Naive B cell (primary cell): ENCODE measurements at regions not wholly inside any gene's neighbourhood (a gene's known extent, or its start where the extent isn't known, plus 50 kb on each side); places are given as distances from the start of the nearest gene placed in this dataset.
"Not testable (repeated sequence)": the region's sequence is repeated elsewhere in the genome, so short reads cannot be mapped to it uniquely, and the experiment has no call there.

Experiments used
- ATAC-seq, 2 donors: fragments of 150-1000 bp; cut with Tn5 transposase; 2 replicates each; pipeline ENCODE4 v1.10.0; 2021; ENCODE audit warnings: low read depth in 2 of 2, mild to moderate bottlenecking in 2 of 2, moderate library complexity in 2 of 2
- DNase-seq: peaks from one replicate; pipeline ENCODE4 v3.0.0; 2022
- H3K27ac Mint-ChIP-seq, 6 donors: one replicate each; pipeline ENCODE4 v1.8.0; 2020 to 2022; ENCODE audit warnings: mild to moderate bottlenecking in 6 of 6, mixed read lengths in 6 of 6, moderate library complexity in 5 of 6, inconsistent platforms in 2 of 6
- H3K27me3 Mint-ChIP-seq, 3 donors: one replicate each; pipeline ENCODE4 v1.8.0; 2021 to 2022; ENCODE audit warnings: mixed read lengths in 3 of 3, mild to moderate bottlenecking in 1 of 3
- H3K36me3 Mint-ChIP-seq, 2 donors: one replicate each; pipeline ENCODE4 v1.8.0; 2020 to 2022; ENCODE audit warnings: mixed read lengths in 2 of 2, inconsistent platforms in 1 of 2, mild to moderate bottlenecking in 1 of 2
- H3K4me1 Mint-ChIP-seq, 3 donors: one replicate each; pipeline ENCODE4 v1.8.0; 2020 to 2022; ENCODE audit warnings: mixed read lengths in 3 of 3, inconsistent platforms in 1 of 3, mild to moderate bottlenecking in 1 of 3, moderate library complexity in 1 of 3
- H3K4me3 Mint-ChIP-seq, 8 donors: one replicate each; pipeline ENCODE4 v1.8.0; 2020 to 2022; ENCODE audit warnings: mild to moderate bottlenecking in 8 of 8, mixed read lengths in 8 of 8, moderate library complexity in 8 of 8, inconsistent platforms in 2 of 8
- H3K9me3 Mint-ChIP-seq, 7 donors: one replicate each; pipeline ENCODE4 v1.8.0; 2020 to 2022; ENCODE audit warnings: mixed read lengths in 7 of 7, mild to moderate bottlenecking in 5 of 7, inconsistent platforms in 2 of 7, moderate library complexity in 1 of 7

DNA sequence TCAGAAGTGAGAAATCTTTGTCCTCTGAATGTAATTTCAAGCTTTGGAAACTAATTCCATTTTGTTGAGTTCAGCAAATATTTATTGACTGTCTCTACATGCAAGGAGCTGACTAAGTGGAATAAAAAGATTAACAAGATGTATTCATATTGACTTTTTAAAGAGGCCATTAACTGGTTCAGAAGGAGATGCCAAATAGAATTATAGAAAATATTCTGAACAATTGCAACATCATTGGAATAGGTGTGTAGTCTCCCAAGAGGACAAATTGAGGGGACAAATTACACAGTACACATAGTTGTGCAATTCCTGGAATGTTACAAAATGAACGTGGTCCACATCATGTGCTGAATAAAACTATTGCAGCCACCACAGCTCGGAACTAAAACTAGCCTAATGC is 224.2 kb downstream of the NPR3 start:
- Mint-ChIP-seq H3K36me3 (no peaks in the 10 kb centered on the region), H3K4me3 (no peak overlapping the region)

DNA sequence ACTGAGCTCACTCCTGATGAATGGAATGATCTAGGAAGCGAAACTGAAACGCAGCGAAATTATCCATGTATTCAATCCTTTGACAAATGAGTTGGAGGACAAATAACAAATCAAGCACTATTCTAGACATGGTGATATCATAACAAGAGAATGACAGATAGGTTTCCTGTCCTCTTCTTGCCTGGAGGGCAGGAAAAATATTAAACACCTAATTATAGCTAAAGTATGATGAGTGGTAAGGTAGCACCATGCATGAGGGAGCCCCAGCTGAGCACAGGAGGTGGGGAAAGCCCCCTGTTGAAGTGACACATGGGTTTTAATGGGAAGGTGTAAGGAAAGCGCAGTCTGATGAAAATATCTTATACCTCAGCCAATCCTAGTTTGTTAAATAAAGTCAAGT is 225.2 kb downstream of the NPR3 start:
- peaks cover 0 to 5% (median 0%) of the 10 kb centered on the region in 3 donors for H3K27me3 Mint-ChIP-seq
- no peaks in the 10 kb centered on the region for H3K4me1 Mint-ChIP-seq
- DNase-seq (no peak), ATAC-seq (no peak)
- no peak overlapping the region for H3K4me3 Mint-ChIP-seq
- peaks cover 0 to 5% (median 3%) of the 10 kb centered on the region in 7 donors for H3K9me3 Mint-ChIP-seq
- no peak overlapping the region for H3K27ac Mint-ChIP-seq
- H3K36me3 Mint-ChIP-seq = no peaks in the 10 kb centered on the region

More for the DNA sequence above, 224.2 kb downstream of the NPR3 start:
- no peak for DNase-seq
- Mint-ChIP-seq H3K9me3 (peaks cover 0 to 4% (median 3%) of the 10 kb centered on the region in 7 donors), H3K4me1 (no peaks in the 10 kb centered on the region), H3K27ac (no peak overlapping the region), H3K27me3 (no peaks in the 10 kb centered on the region)
- no peak for ATAC-seq

DNA sequence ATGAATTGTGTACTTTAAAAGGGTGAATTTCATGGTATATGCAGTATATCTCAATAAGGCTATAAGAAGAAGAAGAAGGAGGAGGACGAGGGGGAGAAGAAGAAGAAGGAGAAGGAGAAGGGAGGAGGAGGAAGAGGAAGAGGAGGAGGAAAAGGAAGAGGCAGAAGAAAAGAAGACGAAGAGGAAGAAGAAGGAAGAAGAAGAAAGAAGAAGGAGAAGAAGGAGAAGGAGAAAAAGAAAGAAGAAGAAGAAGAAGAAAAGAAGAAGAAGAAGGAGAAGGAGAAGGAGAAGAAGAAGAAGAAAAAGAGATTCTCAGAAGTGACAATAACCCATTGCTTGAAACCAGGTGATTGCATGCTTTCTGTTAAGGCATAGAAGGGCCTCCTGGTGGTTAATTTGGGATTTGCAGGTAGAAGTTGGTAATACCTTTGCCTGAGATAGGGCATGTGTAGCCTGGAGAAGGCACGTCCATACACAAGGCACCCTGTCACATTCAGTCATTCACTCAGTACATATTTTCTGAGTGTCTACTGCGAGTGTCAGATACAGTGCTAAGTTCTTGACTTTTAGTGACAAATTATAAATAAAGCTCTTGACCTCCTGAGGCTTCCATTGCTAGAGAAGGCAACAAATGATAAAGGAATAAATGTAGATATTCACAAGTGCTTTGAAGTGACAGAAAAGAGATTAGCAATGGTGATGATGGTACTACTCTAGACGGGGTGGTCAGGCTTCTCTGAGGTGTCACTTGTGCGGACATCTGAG is 231.3 kb downstream of the NPR3 start:
- no peaks in the 10 kb centered on the region for H3K4me1 Mint-ChIP-seq
- peak overlapping the region in 1 of 6 donors; percentile 0 for H3K27ac Mint-ChIP-seq
- no peak for ATAC-seq
- H3K4me3 Mint-ChIP-seq = no peak overlapping the region
- no peak for DNase-seq
- H3K36me3 Mint-ChIP-seq = no peaks in the 10 kb centered on the region
- H3K9me3 Mint-ChIP-seq = peaks cover 0 to 2% (median 0%) of the 10 kb centered on the region in 7 donors
- H3K27me3 Mint-ChIP-seq = peaks cover 0 to 5% (median 5%) of the 10 kb centered on the region in 3 donors

DNA sequence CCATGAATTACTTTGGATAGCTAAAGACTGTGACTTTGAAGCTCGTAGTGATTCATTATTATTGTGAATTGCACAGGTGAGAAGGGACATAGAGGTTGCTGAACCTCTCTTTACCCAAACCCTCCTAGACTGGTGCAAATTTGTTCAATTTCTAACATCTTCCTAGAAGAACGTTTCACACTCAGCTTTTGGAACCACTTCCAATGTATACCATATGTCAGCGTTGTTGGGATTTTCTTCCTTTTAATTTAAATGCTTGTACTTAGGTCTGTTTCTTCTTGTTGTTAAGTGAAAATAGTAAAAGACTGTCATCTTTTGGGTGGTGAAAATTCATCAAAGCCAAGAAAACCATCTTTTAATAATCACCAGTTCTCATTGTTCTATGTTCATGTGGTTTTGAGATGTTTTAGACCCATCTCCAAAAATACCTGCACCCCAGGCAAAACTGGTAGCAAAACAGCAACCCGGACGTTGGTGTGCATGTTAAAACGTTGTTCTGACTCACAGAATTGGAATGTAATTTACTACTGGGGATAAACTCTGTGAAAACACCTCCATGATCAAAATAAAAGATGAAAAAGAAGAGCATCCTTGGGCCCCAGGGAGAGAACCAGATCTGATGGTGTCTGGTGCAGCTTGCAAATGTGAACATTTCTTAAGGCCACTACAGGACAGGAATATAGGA is 238.3 kb downstream of the NPR3 start:
- ATAC-seq = no peak
- Mint-ChIP-seq H3K4me3 (no peak overlapping the region), H3K36me3 (no peaks in the 10 kb centered on the region), H3K27me3 (no peaks in the 10 kb centered on the region), H3K4me1 (no peaks in the 10 kb centered on the region), H3K27ac (no peak overlapping the region), H3K9me3 (peaks cover 0 to 2% (median 0%) of the 10 kb centered on the region in 7 donors)
- DNase-seq = no peak

DNA sequence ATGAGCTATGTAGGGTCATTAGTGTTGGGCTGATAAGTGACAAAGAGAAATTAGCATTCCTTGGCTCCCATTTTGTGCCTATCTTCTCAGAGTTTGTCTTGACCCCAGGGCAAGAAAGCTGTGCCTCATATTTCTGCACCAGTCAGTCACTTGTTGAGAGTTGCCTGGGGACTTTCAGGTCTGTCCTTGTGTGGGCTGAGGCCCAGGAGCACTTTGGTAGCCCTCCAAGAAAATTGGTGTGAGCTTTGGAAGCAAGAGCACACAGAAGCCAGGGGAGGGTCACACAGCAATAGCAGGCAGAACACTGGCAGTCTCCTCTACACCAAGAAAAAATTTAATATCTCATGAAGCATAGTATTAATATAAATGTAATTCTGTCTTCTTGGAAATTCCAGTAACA is 239.9 kb downstream of the NPR3 start:
- peaks cover 0 to 2% (median 0%) of the 10 kb centered on the region in 7 donors for H3K9me3 Mint-ChIP-seq
- ATAC-seq (no peak), DNase-seq (no peak)
- no peaks in the 10 kb centered on the region for H3K4me1 Mint-ChIP-seq
- no peak overlapping the region for H3K4me3 Mint-ChIP-seq
- H3K36me3 Mint-ChIP-seq = no peaks in the 10 kb centered on the region
- H3K27ac Mint-ChIP-seq = no peak overlapping the region
- H3K27me3 Mint-ChIP-seq = no peaks in the 10 kb centered on the region

DNA sequence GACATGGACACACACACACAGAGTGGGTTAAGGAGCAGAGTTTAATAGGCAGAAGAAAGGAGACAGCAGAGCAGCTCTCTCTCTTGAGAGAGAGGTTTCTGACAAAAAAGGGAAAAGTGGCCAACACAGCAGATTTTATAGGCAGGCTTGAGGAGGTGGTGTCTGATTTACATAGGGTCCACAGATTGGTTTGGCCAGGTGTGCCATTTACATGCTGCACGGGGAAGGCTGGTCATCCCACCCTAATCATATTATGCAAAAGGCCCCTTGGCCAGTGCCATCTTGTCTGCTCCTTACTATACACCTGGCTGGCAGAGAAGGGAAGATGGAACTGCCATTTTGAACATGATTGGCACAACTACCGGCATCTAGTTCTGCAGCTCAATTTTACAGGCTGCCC is 240.8 kb downstream of the NPR3 start:
- H3K4me1 Mint-ChIP-seq = no peaks in the 10 kb centered on the region
- H3K27me3 Mint-ChIP-seq = no peaks in the 10 kb centered on the region
- no peaks in the 10 kb centered on the region for H3K36me3 Mint-ChIP-seq
- H3K27ac Mint-ChIP-seq = no peak overlapping the region
- no peak for DNase-seq
- no peak overlapping the region for H3K4me3 Mint-ChIP-seq
- no peak for ATAC-seq
- peaks cover 0 to 2% (median 0%) of the 10 kb centered on the region in 7 donors for H3K9me3 Mint-ChIP-seq

DNA sequence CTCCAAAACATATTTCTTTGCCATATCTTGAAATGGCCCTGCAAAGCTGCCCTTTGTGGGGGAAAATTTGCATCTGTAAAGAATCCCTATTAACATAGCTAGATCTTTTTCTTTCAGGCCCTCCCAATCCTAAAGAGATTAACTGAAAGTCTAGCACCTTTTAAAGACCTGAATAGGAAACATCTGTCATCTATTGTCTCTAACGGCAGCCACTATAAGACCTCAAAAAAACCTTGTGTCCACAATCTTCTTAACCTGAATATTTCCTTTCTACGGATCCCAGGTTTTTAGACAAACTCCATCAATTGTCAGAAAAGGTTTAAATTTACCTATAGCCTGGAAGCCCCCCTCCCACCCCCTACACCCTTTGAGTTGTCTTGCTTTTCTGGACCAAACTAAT is 241.3 kb downstream of the NPR3 start:
- H3K36me3 Mint-ChIP-seq, H3K27ac Mint-ChIP-seq, H3K4me3 Mint-ChIP-seq, H3K9me3 Mint-ChIP-seq, H3K4me1 Mint-ChIP-seq, ATAC-seq, DNase-seq, H3K27me3 Mint-ChIP-seq: not testable (repeated sequence)

DNA sequence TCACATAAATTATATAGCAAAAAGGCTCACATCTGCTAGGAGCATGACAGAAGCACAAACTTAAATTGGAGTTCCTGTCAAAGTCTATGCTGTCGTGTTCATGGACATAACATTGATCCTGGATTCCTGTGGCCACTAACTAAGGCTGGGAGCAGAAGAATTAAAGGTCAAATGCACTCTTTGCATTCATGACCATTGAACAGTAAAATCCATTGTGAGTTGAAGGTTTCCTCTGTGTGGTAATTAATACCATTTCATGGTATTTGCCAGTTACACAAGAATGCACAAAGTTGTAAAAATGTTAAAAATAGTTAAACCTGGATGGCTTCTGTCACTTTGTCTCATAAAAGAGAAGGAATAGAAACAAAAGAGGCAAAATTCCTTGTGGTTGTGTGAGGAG is 242.6 kb downstream of the NPR3 start:
- no peaks in the 10 kb centered on the region for H3K27me3 Mint-ChIP-seq
- peaks cover 0 to 11% of the 10 kb centered on the region in 2 donors for H3K36me3 Mint-ChIP-seq
- ATAC-seq (no peak), DNase-seq (no peak)
- no peak overlapping the region for H3K4me3 Mint-ChIP-seq
- H3K9me3 Mint-ChIP-seq = peaks cover 0 to 9% (median 3%) of the 10 kb centered on the region in 7 donors
- no peak overlapping the region for H3K27ac Mint-ChIP-seq
- no peaks in the 10 kb centered on the region for H3K4me1 Mint-ChIP-seq

DNA sequence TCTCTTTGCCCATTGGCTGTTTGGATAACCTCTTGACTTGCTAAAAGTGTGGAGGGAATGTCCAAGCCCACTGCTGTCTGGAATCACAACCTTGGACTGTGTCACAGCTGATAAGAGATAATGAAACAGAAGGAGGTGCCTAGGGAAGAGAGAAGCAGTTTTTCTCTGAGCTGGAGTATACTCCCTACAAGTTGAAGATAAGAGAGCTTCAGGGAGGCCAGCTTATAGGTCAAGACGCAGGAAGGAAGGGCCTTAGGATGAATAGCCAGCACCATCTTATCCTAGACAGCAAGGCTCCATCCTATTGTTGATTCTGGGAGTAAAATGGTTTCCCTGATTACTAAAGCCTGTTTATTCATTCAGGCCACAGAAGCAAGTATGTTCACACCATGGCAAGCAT is 244.7 kb downstream of the NPR3 start:
- Mint-ChIP-seq H3K9me3 (peaks cover 0 to 9% (median 3%) of the 10 kb centered on the region in 7 donors), H3K36me3 (peaks cover 0 to 11% of the 10 kb centered on the region in 2 donors), H3K27ac (no peak overlapping the region), H3K4me3 (no peak overlapping the region), H3K4me1 (no peaks in the 10 kb centered on the region), H3K27me3 (peaks cover 0 to 3% (median 0%) of the 10 kb centered on the region in 3 donors)
- DNase-seq (no peak), ATAC-seq (no peak)

DNA sequence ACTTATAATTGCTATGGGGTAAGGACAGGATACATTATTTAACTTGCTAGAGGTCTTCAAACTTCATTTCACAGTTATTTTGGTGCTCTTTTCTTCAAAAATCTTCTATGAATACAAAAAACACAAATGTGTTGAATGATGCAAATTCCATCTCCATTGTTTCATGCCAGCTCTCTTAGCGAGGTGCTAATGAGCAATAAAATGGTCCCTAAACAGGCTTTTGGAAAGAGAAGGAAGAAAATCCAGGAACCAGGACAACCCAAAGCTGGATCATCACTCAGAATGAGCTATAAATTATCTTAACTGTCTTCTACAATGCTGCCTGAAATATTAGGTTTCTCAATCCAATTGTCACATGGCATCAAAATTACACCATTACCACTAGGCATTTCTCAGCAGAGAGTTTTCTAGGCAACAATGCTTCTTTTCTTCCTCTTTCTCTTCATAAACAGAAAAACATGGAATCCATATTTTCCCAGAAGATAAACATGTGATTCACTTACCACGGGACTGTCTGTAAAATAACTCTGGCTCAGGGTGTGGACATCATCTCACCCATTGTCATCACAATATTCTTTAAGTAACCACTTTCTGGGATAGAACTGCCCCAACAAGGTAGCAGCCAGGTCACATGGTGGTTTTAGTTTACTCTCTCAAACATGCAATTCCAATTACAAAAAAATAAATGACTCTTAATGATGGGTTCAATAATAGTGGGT is 249.4 kb downstream of the NPR3 start:
- H3K36me3 Mint-ChIP-seq = peaks cover 0 to 11% of the 10 kb centered on the region in 2 donors
- H3K27me3 Mint-ChIP-seq = peaks cover 0 to 3% (median 0%) of the 10 kb centered on the region in 3 donors
- no peak overlapping the region for H3K4me3 Mint-ChIP-seq
- no peak for ATAC-seq
- DNase-seq = no peak
- peaks cover 0 to 9% (median 2%) of the 10 kb centered on the region in 7 donors for H3K9me3 Mint-ChIP-seq
- no peaks in the 10 kb centered on the region for H3K4me1 Mint-ChIP-seq
- no peak overlapping the region for H3K27ac Mint-ChIP-seq

DNA sequence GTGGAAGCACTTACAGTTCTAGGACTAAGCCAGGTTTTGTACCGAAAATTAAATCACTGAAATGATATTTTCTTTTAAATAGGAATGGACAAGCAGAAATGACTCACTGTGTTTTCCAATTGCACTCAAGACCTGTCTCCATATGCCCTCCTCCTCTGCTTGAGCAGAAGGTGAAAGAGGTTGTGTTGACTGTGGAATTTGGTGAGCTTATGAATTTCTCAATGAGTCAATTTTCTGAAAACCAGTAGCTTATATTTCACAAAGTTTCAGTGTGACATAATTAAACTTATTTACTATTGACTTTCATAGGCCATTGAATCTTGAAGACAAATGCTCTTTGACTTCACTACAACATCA is 249.9 kb downstream of the NPR3 start:
- H3K36me3 Mint-ChIP-seq = peaks cover 0 to 11% of the 10 kb centered on the region in 2 donors

DNA sequence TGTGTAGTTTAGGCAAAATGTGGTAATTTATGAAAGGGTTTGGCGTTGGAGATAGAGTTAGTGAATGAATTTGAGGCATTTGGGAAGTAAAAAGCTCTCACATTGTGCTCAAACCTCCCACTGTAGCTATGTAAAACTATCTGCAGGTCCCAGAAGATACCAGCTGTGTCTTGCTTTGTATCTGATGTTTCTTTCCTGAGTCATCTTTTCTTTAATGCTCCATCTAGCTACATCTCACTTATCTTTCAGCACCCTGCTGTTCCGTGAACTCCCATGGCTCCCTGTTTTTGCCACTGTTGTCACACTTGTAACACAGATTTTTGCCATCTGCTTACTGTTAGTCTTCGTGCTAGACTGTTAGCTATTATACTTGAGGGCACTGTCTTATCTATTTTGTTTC is 253.1 kb downstream of the NPR3 start:
- no peak overlapping the region for H3K4me3 Mint-ChIP-seq

More for the DNA sequence above, 249.9 kb downstream of the NPR3 start:
- DNase-seq (no peak), ATAC-seq (no peak)
- peaks cover 0 to 9% (median 2%) of the 10 kb centered on the region in 7 donors for H3K9me3 Mint-ChIP-seq
- H3K27me3 Mint-ChIP-seq = peaks cover 0 to 3% (median 0%) of the 10 kb centered on the region in 3 donors
- no peak overlapping the region for H3K27ac Mint-ChIP-seq
- H3K4me1 Mint-ChIP-seq = no peaks in the 10 kb centered on the region
- H3K4me3 Mint-ChIP-seq = no peak overlapping the region

DNA sequence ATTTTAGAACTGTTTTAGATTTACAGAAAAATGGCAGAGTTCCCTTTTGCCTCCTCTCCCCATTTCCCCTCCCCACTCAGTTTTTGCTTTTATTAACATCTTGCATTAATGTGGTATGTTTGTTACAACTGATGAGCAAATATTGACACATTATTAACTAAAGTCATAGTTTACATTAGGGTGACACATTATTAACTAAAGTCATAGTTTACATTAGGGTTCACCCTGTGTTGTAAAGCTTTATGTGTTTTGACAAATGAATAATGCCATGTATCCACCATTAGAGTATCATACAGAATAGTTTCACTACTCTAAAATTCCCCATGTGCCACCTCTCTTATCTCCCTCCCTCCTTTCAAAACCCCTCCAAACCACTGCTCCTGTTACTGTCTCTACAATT is 262.5 kb downstream of the NPR3 start:
- Mint-ChIP-seq H3K36me3 (no peaks in the 10 kb centered on the region), H3K4me1 (no peaks in the 10 kb centered on the region), H3K4me3 (no peak overlapping the region), H3K27ac (no peak overlapping the region), H3K9me3 (peaks cover 0 to 4% (median 0%) of the 10 kb centered on the region in 7 donors), H3K27me3 (peaks cover 0 to 9% (median 0%) of the 10 kb centered on the region in 3 donors)
- DNase-seq = no peak
- ATAC-seq = no peak

More for the DNA sequence above, 253.1 kb downstream of the NPR3 start:
- Mint-ChIP-seq H3K27ac (no peak overlapping the region), H3K27me3 (no peaks in the 10 kb centered on the region), H3K4me1 (no peaks in the 10 kb centered on the region), H3K9me3 (peaks cover 0 to 4% (median 0%) of the 10 kb centered on the region in 7 donors), H3K36me3 (no peaks in the 10 kb centered on the region)
- DNase-seq = no peak
- ATAC-seq = no peak
